HCT116 (cell line): ENCODE measurements at regions not wholly inside any gene's neighbourhood (a gene's known extent, or its start where the extent isn't known, plus 50 kb on each side); places are given as distances from the start of the nearest gene placed in this dataset.

Experiments used
- ATAC-seq: fragments of 200-7000 bp; cut with Tn5 transposase; 2 replicates; pipeline ENCODE4 v1.9.1; 2020; ENCODE audit warnings: mild to moderate bottlenecking, moderate library complexity
- BruUV-seq: library from RNA; stranded (reverse); fragments of 400-500 nt; replicated peaks from 2 replicates; lab custom pipeline; 2021; lab: Mats Ljungman, UMichigan
- CTCF ChIA-PET: fragments of 300-600 bp; sonication (Branson Sonifier 250); formaldehyde crosslinking; loops from one replicate; lab custom pipeline; 2021; ENCODE audit warnings: antibody characterized with exemption; lab: Charles Lee
- POLR2A ChIA-PET: fragments of 300-600, 350-600 bp; sonication (Branson Sonifier 250); formaldehyde crosslinking; loops from one replicate; lab custom pipeline; 2021; ENCODE audit warnings: antibody characterized with exemption; lab: Charles Lee
- RAD21 ChIA-PET, 2 experiments: fragments of 300-600 bp; sonication (Branson Sonifier 250); formaldehyde crosslinking; loops; one replicate each; lab custom pipeline; 2023; ENCODE audit warnings: low total read pairs in 2 of 2; ENCODE audit not compliant: uncharacterized antibody in 2 of 2, unreplicated experiment in 2 of 2, low non-redundant PET in 1 of 2; lab: Charles Lee
- DNase-seq: peaks from one replicate; pipeline ENCODE4 v3.0.0-alpha.2; 2010; ENCODE audit warnings: low read depth, low spot score
- H2AFZ ChIP-seq: fragments of 200-600 bp; shearing (Covaris generic), sonication (generic); 2 replicates; pipeline ENCODE4 v1.6.1; 2017; ENCODE audit warnings: low read depth, mixed run types, mixed read lengths, antibody characterized with exemption, low read length; ENCODE audit not compliant: poor library complexity, severe bottlenecking
- H3K27ac ChIP-seq: 2 replicates; pipeline ENCODE4 v1.5.1; 2012; ENCODE audit warnings: low read depth, low read length
- H3K27me3 ChIP-seq: fragments of 200-600 bp; sonication (generic); 2 replicates; pipeline ENCODE4 v1.6.1; 2016; ENCODE audit warnings: mixed run types, low read length, mixed read lengths; ENCODE audit not compliant: insufficient read depth
- H3K36me3 ChIP-seq, 2 experiments: fragments of 200-500 bp in 1 of 2; fragments of 200-600 bp in 1 of 2; sonication (Bioruptor generic) in 1 of 2; sonication (generic) in 1 of 2; 2 replicates each; pipeline versions ENCODE4 v1.5.1 to v1.6.1; 2014 to 2016; ENCODE audit warnings: low read length in 2 of 2, inconsistent platforms in 1 of 2, mixed read lengths in 1 of 2, mixed run types in 1 of 2; ENCODE audit not compliant: insufficient read depth in 2 of 2, control insufficient read depth in 1 of 2
- H3K4me1 ChIP-seq, 2 experiments: fragments of 200-600 bp in 1 of 2; sonication (generic) in 1 of 2; 2 replicates each; pipeline versions ENCODE4 v1.5.1 to v1.6.1; 2012 to 2017; ENCODE audit warnings: low read length in 2 of 2, inconsistent platforms in 1 of 2, mild to moderate bottlenecking in 1 of 2, mixed read lengths in 1 of 2, mixed run types in 1 of 2, moderate library complexity in 1 of 2; ENCODE audit not compliant: insufficient read depth in 2 of 2, control insufficient read depth in 1 of 2
- H3K4me2 ChIP-seq: fragments of 200-600 bp; sonication (generic); 2 replicates; pipeline ENCODE4 v1.6.1; 2017; ENCODE audit warnings: mixed run types, low read length, mixed read lengths
- H3K4me3 ChIP-seq, 2 experiments: fragments of 200-600 bp in 1 of 2; sonication (generic) in 1 of 2; replicated peaks in 1 of 2; 2 replicates each; pipeline ENCODE4 v1.5.1; 2011 to 2016; ENCODE audit warnings: low read length in 2 of 2, control low read depth in 1 of 2, low read depth in 1 of 2, mild to moderate bottlenecking in 1 of 2, mixed read lengths in 1 of 2, mixed run types in 1 of 2
- H3K79me2 ChIP-seq: fragments of 200-600 bp; sonication (generic); 2 replicates; pipeline ENCODE4 v1.6.1; 2017; ENCODE audit warnings: mild to moderate bottlenecking, mixed run types, low read length, moderate library complexity, mixed read lengths; ENCODE audit not compliant: insufficient read depth
- H3K9ac ChIP-seq: fragments of 200-600 bp; sonication (generic); 2 replicates; pipeline ENCODE4 v1.6.1; 2016; ENCODE audit warnings: low read length, mixed read lengths
- H3K9me2 ChIP-seq: fragments of 200-600 bp; sonication (generic), shearing (Covaris generic); 2 replicates; pipeline ENCODE4 v1.6.1; 2017; ENCODE audit warnings: mixed run types, mild to moderate bottlenecking, moderate library complexity; ENCODE audit not compliant: insufficient read depth
- H3K9me3 ChIP-seq, 2 experiments: fragments of 200-500 bp in 1 of 2; fragments of 200-600 bp in 1 of 2; sonication (Bioruptor generic) in 1 of 2; sonication (generic) in 1 of 2; 2 replicates each; pipeline ENCODE4 v1.6.1; 2014 to 2017; ENCODE audit warnings: low read length in 2 of 2, mixed read lengths in 2 of 2, inconsistent platforms in 1 of 2, low read depth in 1 of 2, mild to moderate bottlenecking in 1 of 2, mixed run types in 1 of 2, moderate library complexity in 1 of 2; ENCODE audit not compliant: control insufficient read depth in 1 of 2, insufficient read depth in 1 of 2
- H4K20me1 ChIP-seq: fragments of 200-600 bp; sonication (generic), shearing (Covaris generic); 2 replicates; pipeline ENCODE4 v1.6.1; 2017; ENCODE audit warnings: mixed run types, mild to moderate bottlenecking, moderate library complexity; ENCODE audit not compliant: insufficient read depth
- CTCF ChIP-seq, 3 experiments: fragments of 200-600 bp in 1 of 3; sonication (generic) in 1 of 3; IDR thresholded peaks in 2 of 3; conservative IDR thresholded peaks in 1 of 3; 2 replicates each; pipeline ENCODE4 v1.5.1; 2012 to 2017; ENCODE audit warnings: low read depth in 2 of 3, low read length in 2 of 3, antibody characterized with exemption in 1 of 3, borderline replicate concordance in 1 of 3, control low read depth in 1 of 3, mild to moderate bottlenecking in 1 of 3, mixed read lengths in 1 of 3, mixed run types in 1 of 3, moderate library complexity in 1 of 3; ENCODE audit not compliant: insufficient read depth in 1 of 3
- EGR1 ChIP-seq: IDR thresholded peaks from 2 replicates; pipeline ENCODE4 v1.6.1; 2012; ENCODE audit warnings: low read depth
- ELF1 ChIP-seq: IDR thresholded peaks from 2 replicates; pipeline ENCODE4 v1.6.1; 2012; ENCODE audit warnings: low read depth, borderline replicate concordance
- FOSL1 ChIP-seq: IDR thresholded peaks from 2 replicates; pipeline ENCODE4 v1.6.1; 2012; ENCODE audit warnings: low read depth
- JUND ChIP-seq: IDR thresholded peaks from 2 replicates; pipeline ENCODE4 v1.6.1; 2012
- POLR2AphosphoS5 ChIP-seq: IDR thresholded peaks from 2 replicates; pipeline ENCODE4 v1.6.1; 2011; ENCODE audit warnings: mild to moderate bottlenecking, low read depth, low read length, moderate library complexity
- RAD21 ChIP-seq: IDR thresholded peaks from 2 replicates; pipeline ENCODE4 v1.6.1; 2012; ENCODE audit warnings: low read depth, mild to moderate bottlenecking
- SRF ChIP-seq: IDR thresholded peaks from 2 replicates; pipeline ENCODE4 v1.6.1; 2012; ENCODE audit warnings: low read depth
- YY1 ChIP-seq: IDR thresholded peaks from 2 replicates; pipeline ENCODE4 v1.6.1; 2011; ENCODE audit warnings: low read length, low read depth, moderate library complexity, mild to moderate bottlenecking; ENCODE audit not compliant: insufficient replicate concordance; ENCODE audit errors: extremely low read depth
- ZFX ChIP-seq: fragments of 450-650 bp; IDR thresholded peaks from 2 replicates; pipeline ENCODE4 v1.6.1; 2017
- intact Hi-C: fragments of 100-400 bp; cut with micrococcal nuclease; formaldehyde crosslinking; loops from 2 replicates; pipeline ENCODE4 v1.10.0; 2022

- no TSS peak for BruUV-seq
- no peaks in the 10 kb centered on the region for H3K79me2 ChIP-seq
- no peaks in the 10 kb centered on the region for H3K9me3 ChIP-seq
- H3K36me3 ChIP-seq, result no peaks in the 10 kb centered on the region
- TF ChIP-seq CTCF (IDR thresholded peaks at IDR 0.05 in 2 of 3, conservative IDR thresholded peaks at IDR 0.05 in 1 of 3; ENCODE audit: borderline replicate concordance in 1 of 3, insufficient read depth in 1 of 3, low read depth in 2 of 3, low read length in 2 of 3), result no peak
- no peak for TF ChIP-seq SRF
- no peak for TF ChIP-seq FOSL1
- no peak for TF ChIP-seq ZFX
- no peak for TF ChIP-seq YY1
- no peak for TF ChIP-seq POLR2AphosphoS5
- no peak for TF ChIP-seq EGR1
- no peak for TF ChIP-seq RAD21
- TF ChIP-seq ELF1, result no peak
- no peak for TF ChIP-seq JUND
- TF ChIP-seq, all 23 proteins: peak for 0
- H3K4me1 ChIP-seq, result no peaks in the 10 kb centered on the region
- peak overlapping the region; percentile 66 for H2AFZ ChIP-seq
- no peak for ATAC-seq
- intact Hi-C loops, result no loop called here
- RAD21 ChIA-PET, result no interaction called here
- H3K9ac ChIP-seq, result no peak overlapping the region
- no peak overlapping the region for H3K4me2 ChIP-seq
- H3K4me3 ChIP-seq, result no peak overlapping the region
- DNase-seq, result no peak
- H3K9me2 ChIP-seq, result no peaks in the 10 kb centered on the region
- no peaks in the 10 kb centered on the region for H3K27me3 ChIP-seq
- POLR2A ChIA-PET, result no interaction called here
- H3K27ac ChIP-seq, result no peak overlapping the region
- H4K20me1 ChIP-seq, result no peaks in the 10 kb centered on the region
- CTCF ChIA-PET, result no interaction called here
Measured at GRCh38 chr6:141088171-141088570, 1044.6 kb upstream of the GJE1 start.
